B cell (primary cell): ENCODE measurements at regions not wholly inside any gene's neighbourhood (a gene's known extent, or its start where the extent isn't known, plus 50 kb on each side); places are given as distances from the start of the nearest gene placed in this dataset.
"Not testable (repeated sequence)": the region's sequence is repeated elsewhere in the genome, so short reads cannot be mapped to it uniquely, and the experiment has no call there.

ENCODE experiments used
- ATAC-seq: fragments of 200-7000 bp; cut with Tn5 transposase; one replicate; pipeline ENCODE4 v1.10.0; 2021; ENCODE audit warnings: low read depth, mild to moderate bottlenecking, moderate number of reproducible peaks, moderate library complexity
- CTCF ChIA-PET: fragments of 350-600 bp; sonication (Branson Sonifier 250); formaldehyde crosslinking; loops from one replicate; lab custom pipeline; 2021; ENCODE audit warnings: antibody characterized with exemption, inconsistent platforms; lab: Charles Lee
- POLR2A ChIA-PET: fragments of 350-600 bp; sonication (Branson Sonifier 250); formaldehyde crosslinking; loops from one replicate; lab custom pipeline; 2021; ENCODE audit warnings: antibody characterized with exemption; lab: Charles Lee
- DNase-seq: peaks from one replicate; pipeline ENCODE4 v3.0.0; 2013
- H2AFZ ChIP-seq: 2 replicates; pipeline ENCODE4 v1.6.1; 2012; ENCODE audit warnings: mild to moderate bottlenecking, low read depth, low read length; ENCODE audit not compliant: insufficient read depth, poor library complexity, severe bottlenecking
- H3K27ac ChIP-seq, 2 donors: 1 replicate in 1 of 2; 2 replicates in 1 of 2; pipeline ENCODE4 v1.5.1; 2012 to 2013; ENCODE audit warnings: low read length in 2 of 2, mild to moderate bottlenecking in 2 of 2, moderate library complexity in 1 of 2
- H3K27me3 ChIP-seq, 4 experiments: fragments of 200-600 bp in 1 of 4; sonication (generic) in 1 of 4; replicated peaks in 1 of 4; 1 replicate in 2 of 4; 2 replicates in 2 of 4; pipeline versions ENCODE4 v1.6.1 to v1.7.0; 2013 to 2016; ENCODE audit warnings: low read length in 3 of 4, mild to moderate bottlenecking in 2 of 4, mixed read lengths in 1 of 4, moderate library complexity in 1 of 4; ENCODE audit not compliant: insufficient read depth in 4 of 4, control insufficient read depth in 3 of 4; ENCODE audit errors: control extremely low read depth in 1 of 4
- H3K36me3 ChIP-seq, 2 experiments: replicated peaks in 1 of 2; 1 replicate in 1 of 2; 2 replicates in 1 of 2; pipeline versions ENCODE4 v1.6.1 to v1.7.1; 2013; ENCODE audit warnings: low read length in 1 of 2; ENCODE audit not compliant: insufficient read depth in 2 of 2, control insufficient read depth in 1 of 2; ENCODE audit errors: control extremely low read depth in 1 of 2, extremely low read depth in 1 of 2
- H3K4me1 ChIP-seq, 2 donors: fragments of 200-600 bp in 1 of 2; sonication (generic) in 1 of 2; 1 replicate in 1 of 2; 2 replicates in 1 of 2; pipeline versions ENCODE4 v1.5.1 to v1.6.1; 2013 to 2017; ENCODE audit warnings: low read length in 2 of 2; ENCODE audit not compliant: control insufficient read depth in 2 of 2, insufficient read depth in 2 of 2
- H3K4me2 ChIP-seq: replicated peaks from 2 replicates; pipeline ENCODE3; 2012; ENCODE audit warnings: mild to moderate bottlenecking, low read depth, low read length; ENCODE audit not compliant: poor library complexity, severe bottlenecking
- H3K4me3 ChIP-seq, 5 experiments: fragments of 200-600 bp in 1 of 5; sonication (generic) in 1 of 5; 1 replicate in 3 of 5; 2 replicates in 2 of 5; pipeline versions ENCODE4 v1.5.1 to v1.7.0; 2011 to 2016; ENCODE audit warnings: low read length in 4 of 5, mild to moderate bottlenecking in 4 of 5, low read depth in 2 of 5, control low read depth in 1 of 5, moderate library complexity in 1 of 5; ENCODE audit not compliant: insufficient read depth in 1 of 5; ENCODE audit errors: control extremely low read depth in 1 of 5, extremely low read depth in 1 of 5
- H3K79me2 ChIP-seq: fragments of 200-600 bp; sonication (generic); one replicate; pipeline ENCODE4 v1.6.0; 2016; ENCODE audit warnings: low read length; ENCODE audit not compliant: control insufficient read depth, insufficient read depth
- H3K9ac ChIP-seq: fragments of 200-600 bp; sonication (generic); 2 replicates; pipeline ENCODE4 v1.6.1; 2017; ENCODE audit warnings: mild to moderate bottlenecking, low read length, moderate library complexity
- H3K9me3 ChIP-seq, 3 donors: one replicate each; pipeline versions ENCODE4 v1.6.1 to v1.7.1; 2013; ENCODE audit warnings: low read length in 2 of 3; ENCODE audit not compliant: control insufficient read depth in 2 of 3, insufficient read depth in 1 of 3; ENCODE audit errors: control extremely low read depth in 1 of 3
- H4K20me1 ChIP-seq: 2 replicates; pipeline ENCODE4 v1.6.0; 2012; ENCODE audit warnings: mild to moderate bottlenecking, low read length; ENCODE audit not compliant: insufficient read depth, control insufficient read depth, poor library complexity, severe bottlenecking
- H3K27ac Mint-ChIP-seq: one replicate; pipeline ENCODE4 v1.8.0; 2021; ENCODE audit warnings: mixed read lengths
- H3K27me3 Mint-ChIP-seq: one replicate; pipeline ENCODE4 v1.8.0; 2021; ENCODE audit warnings: mixed read lengths
- H3K4me1 Mint-ChIP-seq: one replicate; pipeline ENCODE4 v1.8.0; 2021; ENCODE audit warnings: mixed read lengths
- H3K4me3 Mint-ChIP-seq: one replicate; pipeline ENCODE4 v1.8.0; 2021; ENCODE audit warnings: mixed read lengths
- H3K9me3 Mint-ChIP-seq: one replicate; pipeline ENCODE4 v1.8.0; 2022; ENCODE audit warnings: mixed read lengths; ENCODE audit not compliant: insufficient read depth
- EZH2 ChIP-seq: IDR thresholded peaks from 2 replicates; pipeline ENCODE4 v1.6.1; 2012; ENCODE audit warnings: borderline replicate concordance, low read depth, mild to moderate bottlenecking, moderate library complexity, low read length; ENCODE audit not compliant: insufficient read depth, poor library complexity, severe bottlenecking
- whole genome bisulfite sequencing: methylation state at CpG from one replicate; pipeline ENCODE4 v1.1.5; 2013; ENCODE audit warnings: missing lambda C conversion rate; ENCODE audit not compliant: insufficient coverage; 5-methylcytosine and 5-hydroxymethylcytosine counted together
- intact Hi-C: fragments of 100-400 bp; cut with micrococcal nuclease; formaldehyde crosslinking; loops from one replicate; pipeline ENCODE4 v1.10.0; 2022
- TF ChIP-seq, protein P1 (sequence below): fragments of 200-600 bp; IDR thresholded peaks from one replicate; pipeline ENCODE4 v1.8.0; 2022; ENCODE audit warnings: antibody characterized with exemption, mild to moderate bottlenecking

DNA sequence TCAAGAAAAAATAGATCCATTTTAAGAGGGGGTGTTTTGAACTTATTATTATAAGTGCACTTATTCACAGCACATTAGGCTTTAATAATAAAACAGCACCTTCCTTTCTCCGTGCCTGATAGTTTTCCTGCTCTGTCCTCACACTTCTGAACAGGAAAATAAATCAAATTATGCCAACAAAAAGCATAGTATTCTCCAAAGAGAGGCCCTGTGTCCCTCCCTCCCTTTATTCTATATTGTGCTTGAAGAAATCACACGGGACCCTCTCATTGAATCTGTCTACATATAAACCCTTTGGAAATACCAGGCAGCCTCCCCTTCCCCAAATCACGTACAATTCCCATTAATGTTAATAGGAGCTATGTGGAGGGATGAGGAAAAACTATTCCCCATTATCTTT lies 462.9 kb upstream of the NRSN1 start:
- no CpG with 5 or more reads among the region's 3 CpGs for WGBS
- no peaks in the 10 kb centered on the region for H3K27me3 Mint-ChIP-seq

DNA sequence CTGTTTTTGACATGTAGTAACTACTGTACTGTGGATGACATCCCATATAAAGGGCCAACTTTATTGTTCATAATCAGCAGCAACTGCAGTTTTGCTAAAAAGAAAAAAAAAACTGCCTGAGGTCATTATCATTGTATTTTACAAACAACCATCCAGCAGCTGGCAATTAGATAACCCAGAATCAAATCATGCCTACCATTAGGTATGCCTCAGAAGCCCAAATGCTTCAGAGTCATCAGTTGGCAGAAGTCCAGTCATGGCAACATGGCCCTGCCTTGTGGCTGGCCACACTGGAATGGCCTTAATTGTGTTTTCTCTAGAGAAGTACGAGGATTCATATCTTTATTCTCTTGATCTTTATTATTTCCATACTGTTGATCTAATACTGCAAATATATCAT lies 462.4 kb upstream of the NRSN1 start:
- Mint-ChIP-seq H3K9me3 (peaks cover 9% of the 10 kb centered on the region), H3K27me3 (no peaks in the 10 kb centered on the region), H3K4me3 (no peak overlapping the region), H3K27ac (no peak overlapping the region), H3K4me1 (no peaks in the 10 kb centered on the region)
- H2AFZ ChIP-seq = no peak overlapping the region
- WGBS = no CpG with 5 or more reads among the region's 1 CpG
- no peaks in the 10 kb centered on the region for H3K4me1 ChIP-seq
- DNase-seq (no peak), ATAC-seq (no peak)
- POLR2A ChIA-PET = no interaction called here
- no peaks in the 10 kb centered on the region for H3K27me3 ChIP-seq
- no peak overlapping the region for H3K9ac ChIP-seq
- H3K9me3 ChIP-seq = no peaks in the 10 kb centered on the region
- H3K36me3 ChIP-seq = no peaks in the 10 kb centered on the region
- H3K27ac ChIP-seq = no peak overlapping the region
- CTCF ChIA-PET = no interaction called here
- H3K79me2 ChIP-seq = no peaks in the 10 kb centered on the region
- H4K20me1 ChIP-seq = no peaks in the 10 kb centered on the region
- no peak overlapping the region for H3K4me3 ChIP-seq
- no peak for TF ChIP-seq EZH2
- TF ChIP-seq, protein P1, sequence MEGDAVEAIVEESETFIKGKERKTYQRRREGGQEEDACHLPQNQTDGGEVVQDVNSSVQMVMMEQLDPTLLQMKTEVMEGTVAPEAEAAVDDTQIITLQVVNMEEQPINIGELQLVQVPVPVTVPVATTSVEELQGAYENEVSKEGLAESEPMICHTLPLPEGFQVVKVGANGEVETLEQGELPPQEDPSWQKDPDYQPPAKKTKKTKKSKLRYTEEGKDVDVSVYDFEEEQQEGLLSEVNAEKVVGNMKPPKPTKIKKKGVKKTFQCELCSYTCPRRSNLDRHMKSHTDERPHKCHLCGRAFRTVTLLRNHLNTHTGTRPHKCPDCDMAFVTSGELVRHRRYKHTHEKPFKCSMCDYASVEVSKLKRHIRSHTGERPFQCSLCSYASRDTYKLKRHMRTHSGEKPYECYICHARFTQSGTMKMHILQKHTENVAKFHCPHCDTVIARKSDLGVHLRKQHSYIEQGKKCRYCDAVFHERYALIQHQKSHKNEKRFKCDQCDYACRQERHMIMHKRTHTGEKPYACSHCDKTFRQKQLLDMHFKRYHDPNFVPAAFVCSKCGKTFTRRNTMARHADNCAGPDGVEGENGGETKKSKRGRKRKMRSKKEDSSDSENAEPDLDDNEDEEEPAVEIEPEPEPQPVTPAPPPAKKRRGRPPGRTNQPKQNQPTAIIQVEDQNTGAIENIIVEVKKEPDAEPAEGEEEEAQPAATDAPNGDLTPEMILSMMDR = no peak
- intact Hi-C loops = no loop called here
- H3K4me2 ChIP-seq = no peak overlapping the region

More for the DNA sequence above, 462.9 kb upstream of the NRSN1 start:
- no peak overlapping the region for H3K27ac Mint-ChIP-seq
- no peak overlapping the region for H3K4me3 ChIP-seq
- no peak overlapping the region for H3K27ac ChIP-seq
- no peak for DNase-seq
- POLR2A ChIA-PET = no interaction called here
- no peaks in the 10 kb centered on the region for H3K4me1 Mint-ChIP-seq
- no peak for ATAC-seq
- no peaks in the 10 kb centered on the region for H3K27me3 ChIP-seq
- intact Hi-C loops = no loop called here
- TF ChIP-seq, protein P1 = no peak
- TF ChIP-seq EZH2 = no peak
- CTCF ChIA-PET = no interaction called here
- no peak overlapping the region for H3K4me3 Mint-ChIP-seq
- no peak overlapping the region for H3K9ac ChIP-seq
- no peaks in the 10 kb centered on the region for H3K4me1 ChIP-seq
- H3K79me2 ChIP-seq = no peaks in the 10 kb centered on the region
- H3K4me2 ChIP-seq = no peak overlapping the region
- H3K9me3 ChIP-seq = no peaks in the 10 kb centered on the region
- no peaks in the 10 kb centered on the region for H3K36me3 ChIP-seq
- peaks cover 9% of the 10 kb centered on the region for H3K9me3 Mint-ChIP-seq
- no peak overlapping the region for H2AFZ ChIP-seq
- no peaks in the 10 kb centered on the region for H4K20me1 ChIP-seq

DNA sequence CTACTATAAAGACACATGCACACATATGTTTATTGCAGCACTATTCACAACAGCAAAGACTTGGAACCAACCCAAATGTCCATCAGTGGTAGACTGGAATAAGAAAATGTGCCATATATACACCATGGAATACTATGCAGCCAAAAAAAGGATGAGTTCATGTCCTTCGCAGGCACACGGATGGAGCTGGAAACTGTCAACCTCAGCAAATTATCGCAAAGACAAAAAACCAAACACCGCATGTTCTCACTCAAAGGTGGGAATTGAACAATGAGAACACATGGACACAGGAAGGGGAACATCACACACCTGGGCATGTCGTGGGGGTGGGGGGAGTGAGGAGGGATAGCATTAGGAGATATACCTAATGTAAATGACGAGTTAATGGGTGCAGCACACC lies 460.1 kb upstream of the NRSN1 start:
- H3K4me3 Mint-ChIP-seq, H3K27ac Mint-ChIP-seq, H3K9me3 ChIP-seq, H3K79me2 ChIP-seq, H3K4me1 Mint-ChIP-seq, CTCF ChIA-PET, H3K9ac ChIP-seq, ATAC-seq, H3K36me3 ChIP-seq, H4K20me1 ChIP-seq, DNase-seq, H3K4me1 ChIP-seq, H3K4me3 ChIP-seq, H3K27ac ChIP-seq, H3K27me3 ChIP-seq, H3K4me2 ChIP-seq, POLR2A ChIA-PET, H3K9me3 Mint-ChIP-seq, H2AFZ ChIP-seq, intact Hi-C loops, H3K27me3 Mint-ChIP-seq: not testable (repeated sequence)
- 100% methylated on average over 4 of the region's 6 CpGs for WGBS
